ENCODE measurements at regions not wholly inside any gene's neighbourhood (a gene's known extent, or its start where the extent isn't known, plus 50 kb on each side); places are given as distances from the start of the nearest gene placed in this dataset.

GRCh38 chr17:73851091-73851490 is 206.8 kb upstream of the SDK2 start:
- H3K4me1 ChIP-seq (ENCODE audit: low read length) = no peaks in the 10 kb centered on the region
- H3F3A ChIP-seq (ENCODE audit: insufficient read depth, low read length) = no peaks in the 10 kb centered on the region

DNA sequence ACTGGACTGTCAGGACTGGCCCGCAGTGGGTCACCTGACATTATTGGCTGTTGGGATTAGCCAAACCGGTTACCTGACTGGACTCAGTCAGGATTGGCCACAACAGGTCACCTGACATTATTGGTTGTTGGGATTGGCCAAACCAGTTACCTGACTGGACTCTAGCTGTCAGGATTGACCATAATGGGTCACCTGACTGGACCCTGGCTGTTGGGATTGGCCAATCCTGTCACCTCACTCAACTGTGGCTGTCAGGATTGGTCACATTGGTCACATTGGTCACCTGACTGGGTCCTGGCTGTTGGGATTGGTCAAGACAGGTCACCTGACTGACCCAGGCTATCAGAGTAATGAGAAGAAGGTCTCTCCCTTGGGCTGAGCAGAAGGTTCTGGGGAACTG is 207.7 kb upstream of the SDK2 start:
- DNase-seq = no peak
- Histone ChIP-seq H3K4me1 (ENCODE audit: low read length) (no peaks in the 10 kb centered on the region), H3K4me2 (ENCODE audit: low read depth, low read length) (no peak overlapping the region), H4K20me1 (ENCODE audit: insufficient read depth, low read length) (no peaks in the 10 kb centered on the region), H3K79me2 (ENCODE audit: low read length) (no peaks in the 10 kb centered on the region), H3K9ac (ENCODE audit: low read length) (no peak overlapping the region), H2AFZ (ENCODE audit: low read length) (no peak overlapping the region), H3F3A (ENCODE audit: insufficient read depth, low read length) (no peaks in the 10 kb centered on the region), H3K36me3 (replicated peaks; ENCODE audit: insufficient read depth, low read length) (no peaks in the 10 kb centered on the region), H3K27me3 (replicated peaks; ENCODE audit: insufficient read depth, low read length) (peaks cover 25% of the 10 kb centered on the region), H3K4me3 (ENCODE audit: low read length) (no peak overlapping the region), H3K9me2 (replicated peaks; ENCODE audit: insufficient read depth, low read length) (no peaks in the 10 kb centered on the region), H3K9me3 (replicated peaks; ENCODE audit: insufficient read depth, low read length) (no peaks in the 10 kb centered on the region), H3K27ac (ENCODE audit: low read length) (no peak overlapping the region)
- TF ChIP-seq CTCF (IDR thresholded peaks at IDR 0.05; ENCODE audit: low read length) (no peak), EZH2phosphoT487 (IDR thresholded peaks at IDR 0.05; ENCODE audit: low read length) (no peak), EZH2 (optimal IDR thresholded peaks at IDR 0.05; ENCODE audit: low read depth, low read length) (no peak)

More at GRCh38 chr17:73851091-73851490, 206.8 kb upstream of the SDK2 start:
- H3K4me3 ChIP-seq (ENCODE audit: low read length) = no peak overlapping the region
- no peaks in the 10 kb centered on the region for H3K79me2 ChIP-seq (ENCODE audit: low read length)
- no peak overlapping the region for H2AFZ ChIP-seq (ENCODE audit: low read length)
- TF ChIP-seq EZH2phosphoT487 (IDR thresholded peaks at IDR 0.05; ENCODE audit: low read length) (no peak), CTCF (IDR thresholded peaks at IDR 0.05; ENCODE audit: low read length) (no peak), EZH2 (optimal IDR thresholded peaks at IDR 0.05; ENCODE audit: low read depth, low read length) (no peak)
- DNase-seq = no peak
- H3K9me3 ChIP-seq (replicated peaks; ENCODE audit: insufficient read depth, low read length) = no peaks in the 10 kb centered on the region
- H3K27me3 ChIP-seq (replicated peaks; ENCODE audit: insufficient read depth, low read length) = peaks cover 24% of the 10 kb centered on the region
- no peak overlapping the region for H3K27ac ChIP-seq (ENCODE audit: low read length)
- H3K4me2 ChIP-seq (ENCODE audit: low read depth, low read length) = no peak overlapping the region
- H3K36me3 ChIP-seq (replicated peaks; ENCODE audit: insufficient read depth, low read length) = no peaks in the 10 kb centered on the region
- H4K20me1 ChIP-seq (ENCODE audit: insufficient read depth, low read length) = no peaks in the 10 kb centered on the region
- H3K9ac ChIP-seq (ENCODE audit: low read length) = no peak overlapping the region
- no peaks in the 10 kb centered on the region for H3K9me2 ChIP-seq (replicated peaks; ENCODE audit: insufficient read depth, low read length)

GRCh38 chr17:73855720-73856333 is 211.6 kb upstream of the SDK2 start:
- Histone ChIP-seq H3K4me2 (ENCODE audit: low read depth, low read length) (no peak overlapping the region), H3K9me3 (replicated peaks; ENCODE audit: insufficient read depth, low read length) (no peaks in the 10 kb centered on the region)
- no peak for TF ChIP-seq CTCF (IDR thresholded peaks at IDR 0.05; ENCODE audit: low read length)
- no peak for TF ChIP-seq EZH2 (optimal IDR thresholded peaks at IDR 0.05; ENCODE audit: low read depth, low read length)
- no peak for TF ChIP-seq EZH2phosphoT487 (IDR thresholded peaks at IDR 0.05; ENCODE audit: low read length)

More at GRCh38 chr17:73855720-73856333, 211.6 kb upstream of the SDK2 start:
- Histone ChIP-seq H3K36me3 (replicated peaks; ENCODE audit: insufficient read depth, low read length) (no peaks in the 10 kb centered on the region), H3F3A (ENCODE audit: insufficient read depth, low read length) (no peaks in the 10 kb centered on the region), H4K20me1 (ENCODE audit: insufficient read depth, low read length) (no peaks in the 10 kb centered on the region), H3K27me3 (replicated peaks; ENCODE audit: insufficient read depth, low read length) (peaks cover 26% of the 10 kb centered on the region), H3K9ac (ENCODE audit: low read length) (no peak overlapping the region), H2AFZ (ENCODE audit: low read length) (no peak overlapping the region), H3K9me2 (replicated peaks; ENCODE audit: insufficient read depth, low read length) (no peaks in the 10 kb centered on the region), H3K79me2 (ENCODE audit: low read length) (no peaks in the 10 kb centered on the region), H3K4me3 (ENCODE audit: low read length) (no peak overlapping the region), H3K27ac (ENCODE audit: low read length) (no peak overlapping the region), H3K4me1 (ENCODE audit: low read length) (no peaks in the 10 kb centered on the region)
- DNase-seq = no peak

All from MM.1S (cell line).